GM12891 (cell line): ENCODE measurements at regions not wholly inside any gene's neighbourhood (a gene's known extent, or its start where the extent isn't known, plus 50 kb on each side); places are given as distances from the start of the nearest gene placed in this dataset.

Experiments
- POLR2A ChIP-seq: IDR thresholded peaks from 2 replicates; pipeline ENCODE4 v1.6.1; 2011; ENCODE audit warnings: low read depth, low read length, control low read depth
- POLR2AphosphoS5 ChIP-seq: IDR thresholded peaks from 2 replicates; pipeline ENCODE4 v1.6.1; 2011; ENCODE audit warnings: low read depth, low read length, control low read depth
- POU2F2 ChIP-seq: IDR thresholded peaks from 2 replicates; pipeline ENCODE4 v1.6.1; 2011; ENCODE audit warnings: low read depth, mild to moderate bottlenecking, control low read depth, low read length, moderate library complexity

GRCh38 chr9:85290019-85290418 lies 451.7 kb downstream of the AGTPBP1 start:
- TF ChIP-seq POLR2AphosphoS5 (no peak), POLR2A (no peak), POU2F2 (no peak)
